ENCODE measurements at regions not wholly inside any gene's neighbourhood (a gene's known extent, or its start where the extent isn't known, plus 50 kb on each side); places are given as distances from the start of the nearest gene placed in this dataset.

GRCh38 chr9:99561509-99561917 is 260.2 kb upstream of the NR4A3 start:
- H3K4me3 ChIP-seq (replicated peaks in 1 of 3; ENCODE audit: low read depth in 2 of 3, low read length in 3 of 3) = no peak overlapping the region
- no peaks in the 10 kb centered on the region for H3K27me3 ChIP-seq (ENCODE audit: control insufficient read depth in 2 of 2, insufficient read depth in 2 of 2, low read length in 2 of 2)
- DNase-seq = peak in 1 of 3 donors; percentile 55
- H3K27ac ChIP-seq (ENCODE audit: low read depth in 1 of 2, low read length in 2 of 2) = no peak overlapping the region
- no peak overlapping the region for H3K4me2 ChIP-seq (replicated peaks; ENCODE audit: extremely low read depth, low read length, poor library complexity, severe bottlenecking)
- peaks cover 0 to 2% (median 1%) of the 10 kb centered on the region in 3 donors for H3K27me3 Mint-ChIP-seq (ENCODE audit: low read depth in 3 of 3)
- no peak overlapping the region for H3K4me3 Mint-ChIP-seq
- H2AFZ ChIP-seq (ENCODE audit: insufficient read depth, low read depth, low read length, poor library complexity, severe bottlenecking) = no peak overlapping the region
- H3K79me2 ChIP-seq (ENCODE audit: insufficient read depth, low read length) = no peaks in the 10 kb centered on the region
- no peak overlapping the region for H3K27ac Mint-ChIP-seq
- H4K20me1 ChIP-seq (ENCODE audit: insufficient read depth, low read length) = no peaks in the 10 kb centered on the region
- TF ChIP-seq CTCF (IDR thresholded peaks at IDR 0.05) = no peak
- peaks cover 2 to 13% (median 7%) of the 10 kb centered on the region in 7 donors for H3K9me3 Mint-ChIP-seq
- 100% methylated on average over 1 of the region's 2 CpGs for WGBS (ENCODE audit: insufficient coverage)
- no peaks in the 10 kb centered on the region for H3K4me1 ChIP-seq (ENCODE audit: control insufficient read depth in 1 of 2, insufficient read depth in 2 of 2, low read length in 2 of 2)
- H3K9me3 ChIP-seq (replicated peaks in 1 of 2; ENCODE audit: control insufficient read depth in 1 of 2, insufficient read depth in 1 of 2, low read length in 2 of 2) = no peaks in the 10 kb centered on the region
- H3K36me3 ChIP-seq (replicated peaks in 1 of 2; ENCODE audit: control insufficient read depth in 1 of 2, insufficient read depth in 2 of 2, low read length in 2 of 2) = no peaks in the 10 kb centered on the region
- intact Hi-C loops (cut with micrococcal nuclease) = no loop called here
- no peak overlapping the region for H3K9ac ChIP-seq (ENCODE audit: insufficient read depth, low read length, poor library complexity, severe bottlenecking)
- H3K36me3 Mint-ChIP-seq = no peaks in the 10 kb centered on the region
- H3K4me1 Mint-ChIP-seq = no peaks in the 10 kb centered on the region

- H3K9ac ChIP-seq (ENCODE audit: insufficient read depth, low read length, poor library complexity, severe bottlenecking) = no peak overlapping the region
- DNase-seq = no peak
- Mint-ChIP-seq H3K9me3 (peaks cover 3 to 11% (median 8%) of the 10 kb centered on the region in 7 donors), H3K4me3 (no peak overlapping the region), H3K36me3 (no peaks in the 10 kb centered on the region), H3K27me3 (ENCODE audit: low read depth in 3 of 3) (peaks cover 0 to 4% (median 1%) of the 10 kb centered on the region in 3 donors), H3K4me1 (no peaks in the 10 kb centered on the region), H3K27ac (no peak overlapping the region)
- no peak overlapping the region for H3K27ac ChIP-seq (ENCODE audit: low read depth in 1 of 2, low read length in 2 of 2)
- no peak overlapping the region for H3K4me3 ChIP-seq (replicated peaks in 1 of 3; ENCODE audit: low read depth in 2 of 3, low read length in 3 of 3)
- intact Hi-C loops (cut with micrococcal nuclease) = no loop called here
- H2AFZ ChIP-seq (ENCODE audit: insufficient read depth, low read depth, low read length, poor library complexity, severe bottlenecking) = no peak overlapping the region
- H3K4me2 ChIP-seq (replicated peaks; ENCODE audit: extremely low read depth, low read length, poor library complexity, severe bottlenecking) = no peak overlapping the region
- H3K79me2 ChIP-seq (ENCODE audit: insufficient read depth, low read length) = no peaks in the 10 kb centered on the region
- H3K27me3 ChIP-seq (ENCODE audit: control insufficient read depth in 2 of 2, insufficient read depth in 2 of 2, low read length in 2 of 2) = no peaks in the 10 kb centered on the region
- WGBS (ENCODE audit: insufficient coverage) = no CpG with 5 or more reads among the region's 2 CpGs
- TF ChIP-seq CTCF (IDR thresholded peaks at IDR 0.05) = no peak
- H3K4me1 ChIP-seq (ENCODE audit: control insufficient read depth in 1 of 2, insufficient read depth in 2 of 2, low read length in 2 of 2) = no peaks in the 10 kb centered on the region
- H3K9me3 ChIP-seq (replicated peaks in 1 of 2; ENCODE audit: control insufficient read depth in 1 of 2, insufficient read depth in 1 of 2, low read length in 2 of 2) = peaks cover 0 to 4% of the 10 kb centered on the region in 2 donors
- H4K20me1 ChIP-seq (ENCODE audit: insufficient read depth, low read length) = no peaks in the 10 kb centered on the region
- H3K36me3 ChIP-seq (replicated peaks in 1 of 2; ENCODE audit: control insufficient read depth in 1 of 2, insufficient read depth in 2 of 2, low read length in 2 of 2) = no peaks in the 10 kb centered on the region
Observed at GRCh38 chr9:99561961-99562565, 259.6 kb upstream of the NR4A3 start.

Measured in CD14-positive monocyte (primary cell).